DOHH2 (cell line): ENCODE measurements at regions not wholly inside any gene's neighbourhood (a gene's known extent, or its start where the extent isn't known, plus 50 kb on each side); places are given as distances from the start of the nearest gene placed in this dataset.

Experiments
- H3F3A ChIP-seq: fragments of 200-600 bp; sonication (generic), shearing (Covaris generic); 2 replicates; pipeline ENCODE4 v1.6.0; 2016; ENCODE audit warnings: antibody characterized with exemption, mild to moderate bottlenecking; ENCODE audit not compliant: control insufficient read depth, insufficient read depth
- H3K27ac ChIP-seq: fragments of 200-600 bp; sonication (generic); 2 replicates; pipeline ENCODE4 v1.5.1; 2014; ENCODE audit warnings: low read depth, mild to moderate bottlenecking, low read length, moderate library complexity
- H3K27me3 ChIP-seq: fragments of 200-600 bp; sonication (generic); 2 replicates; pipeline ENCODE4 v1.6.1; 2014; ENCODE audit warnings: mild to moderate bottlenecking, low read length, mixed read lengths; ENCODE audit not compliant: control insufficient read depth
- H3K36me3 ChIP-seq: fragments of 200-600 bp; sonication (generic); 2 replicates; pipeline ENCODE4 v1.6.1; 2014; ENCODE audit warnings: mild to moderate bottlenecking, low read length, moderate library complexity, mixed read lengths; ENCODE audit not compliant: control insufficient read depth
- H3K4me1 ChIP-seq: fragments of 200-600 bp; sonication (generic); 2 replicates; pipeline ENCODE4 v1.6.1; 2014; ENCODE audit warnings: mild to moderate bottlenecking, low read length, mixed read lengths; ENCODE audit not compliant: control insufficient read depth
- H3K4me2 ChIP-seq: fragments of 200-600 bp; sonication (generic); 2 replicates; pipeline ENCODE4 v1.6.0; 2014; ENCODE audit warnings: mild to moderate bottlenecking, low read length, moderate library complexity
- H3K4me3 ChIP-seq: fragments of 200-600 bp; sonication (generic); 2 replicates; pipeline ENCODE4 v1.5.1; 2014; ENCODE audit warnings: mild to moderate bottlenecking, low read length, mixed read lengths
- H3K79me2 ChIP-seq: fragments of 200-600 bp; sonication (generic); 2 replicates; pipeline ENCODE4 v1.6.1; 2014; ENCODE audit warnings: mild to moderate bottlenecking, low read length, mixed read lengths; ENCODE audit not compliant: control insufficient read depth
- H3K9me2 ChIP-seq: fragments of 200-600 bp; sonication (generic); replicated peaks from 2 replicates; pipeline ENCODE4 v1.6.1; 2014; ENCODE audit warnings: mild to moderate bottlenecking, low read length, mixed read lengths; ENCODE audit not compliant: control insufficient read depth
- H3K9me3 ChIP-seq: fragments of 200-600 bp; sonication (generic); 2 replicates; pipeline ENCODE4 v1.6.1; 2014; ENCODE audit warnings: antibody characterized with exemption, low read length, mixed read lengths; ENCODE audit not compliant: control insufficient read depth, insufficient read depth
- H4K20me1 ChIP-seq: fragments of 200-600 bp; sonication (generic); 2 replicates; pipeline ENCODE4 v1.6.0; 2014; ENCODE audit warnings: low read depth, mild to moderate bottlenecking, antibody characterized with exemption, low read length, moderate library complexity; ENCODE audit not compliant: control insufficient read depth, insufficient read depth
- EZH2phosphoT487 ChIP-seq: fragments of 200-600 bp; sonication (generic); IDR thresholded peaks from 2 replicates; pipeline ENCODE4 v1.6.1; 2017; ENCODE audit warnings: borderline replicate concordance, mild to moderate bottlenecking, antibody characterized with exemption, low read length, moderate library complexity, mixed read lengths
- TF ChIP-seq, protein P1 (sequence below): fragments of 200-600 bp; sonication (generic); IDR thresholded peaks from one replicate; pipeline ENCODE4 v1.5.1; 2014; ENCODE audit warnings: antibody characterized with exemption, mild to moderate bottlenecking, low read depth, low read length; ENCODE audit not compliant: poor library complexity, severe bottlenecking

DNA sequence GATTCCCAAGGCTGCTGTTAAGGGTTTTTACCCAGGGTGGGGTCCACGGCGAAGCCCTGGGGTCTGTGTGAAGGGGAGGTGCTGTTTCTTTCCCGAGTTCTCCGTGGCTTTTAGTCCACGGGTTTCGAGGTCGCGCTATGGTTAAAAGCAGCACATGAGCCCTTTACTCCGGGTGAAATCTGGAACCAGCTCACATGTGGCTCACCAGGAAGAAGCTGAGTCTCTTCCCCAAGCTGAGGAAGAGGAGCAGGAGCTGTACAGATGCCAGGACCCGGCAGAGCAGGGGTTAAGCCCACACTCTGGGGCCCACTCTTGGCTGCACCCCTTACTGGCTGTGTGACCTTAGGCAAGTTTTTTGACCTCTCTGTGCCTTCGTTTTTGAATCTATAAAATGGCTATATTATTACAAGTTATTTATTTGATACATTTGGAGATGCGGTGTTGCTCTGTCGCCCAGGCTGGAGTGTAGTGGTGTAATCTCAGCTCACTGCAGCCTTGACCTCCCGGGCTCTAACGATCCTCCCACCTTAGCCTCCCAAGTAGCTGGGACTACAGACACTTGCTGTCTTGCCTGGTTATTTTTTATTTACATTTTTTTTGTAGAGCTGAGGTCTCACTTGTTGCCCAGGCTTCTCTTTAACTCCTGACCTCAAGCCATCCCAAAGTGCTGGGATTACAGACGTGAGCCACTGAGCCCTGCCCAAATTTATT, 266.3 kb downstream of the AACS start:
- Histone ChIP-seq H3K79me2 (no peaks in the 10 kb centered on the region), H3K27me3 (peaks cover 3% of the 10 kb centered on the region), H3K36me3 (no peaks in the 10 kb centered on the region), H3K4me1 (peaks cover 36% of the 10 kb centered on the region), H3K27ac (no peak overlapping the region), H4K20me1 (no peaks in the 10 kb centered on the region), H3F3A (peaks cover 7% of the 10 kb centered on the region), H3K4me3 (peak overlapping the region; percentile 62), H3K9me2 (no peaks in the 10 kb centered on the region), H3K9me3 (peaks cover 5% of the 10 kb centered on the region; the same call in 1 of the 2 replicates), H3K4me2 (peak overlapping the region; percentile 75)
- TF ChIP-seq, protein P1, sequence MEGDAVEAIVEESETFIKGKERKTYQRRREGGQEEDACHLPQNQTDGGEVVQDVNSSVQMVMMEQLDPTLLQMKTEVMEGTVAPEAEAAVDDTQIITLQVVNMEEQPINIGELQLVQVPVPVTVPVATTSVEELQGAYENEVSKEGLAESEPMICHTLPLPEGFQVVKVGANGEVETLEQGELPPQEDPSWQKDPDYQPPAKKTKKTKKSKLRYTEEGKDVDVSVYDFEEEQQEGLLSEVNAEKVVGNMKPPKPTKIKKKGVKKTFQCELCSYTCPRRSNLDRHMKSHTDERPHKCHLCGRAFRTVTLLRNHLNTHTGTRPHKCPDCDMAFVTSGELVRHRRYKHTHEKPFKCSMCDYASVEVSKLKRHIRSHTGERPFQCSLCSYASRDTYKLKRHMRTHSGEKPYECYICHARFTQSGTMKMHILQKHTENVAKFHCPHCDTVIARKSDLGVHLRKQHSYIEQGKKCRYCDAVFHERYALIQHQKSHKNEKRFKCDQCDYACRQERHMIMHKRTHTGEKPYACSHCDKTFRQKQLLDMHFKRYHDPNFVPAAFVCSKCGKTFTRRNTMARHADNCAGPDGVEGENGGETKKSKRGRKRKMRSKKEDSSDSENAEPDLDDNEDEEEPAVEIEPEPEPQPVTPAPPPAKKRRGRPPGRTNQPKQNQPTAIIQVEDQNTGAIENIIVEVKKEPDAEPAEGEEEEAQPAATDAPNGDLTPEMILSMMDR, result no peak
- no peak for TF ChIP-seq EZH2phosphoT487

GRCh38 chr12:125332900-125333299, 267.7 kb downstream of the AACS start:
- no peaks in the 10 kb centered on the region for H3K36me3 ChIP-seq
- no peaks in the 10 kb centered on the region for H3K9me2 ChIP-seq
- peaks cover 40% of the 10 kb centered on the region for H3K4me1 ChIP-seq
- peaks cover 7% of the 10 kb centered on the region for H3F3A ChIP-seq
- no peak overlapping the region for H3K4me3 ChIP-seq
- no peak overlapping the region for H3K4me2 ChIP-seq
- peaks cover 3% of the 10 kb centered on the region for H3K27me3 ChIP-seq
- no peak for TF ChIP-seq EZH2phosphoT487
- TF ChIP-seq, protein P1, result peak; percentile 67
- H3K79me2 ChIP-seq, result no peaks in the 10 kb centered on the region
- peaks cover 5% of the 10 kb centered on the region; the same call in 1 of the 2 replicates for H3K9me3 ChIP-seq
- H4K20me1 ChIP-seq, result no peaks in the 10 kb centered on the region
- H3K27ac ChIP-seq, result no peak overlapping the region

DNA sequence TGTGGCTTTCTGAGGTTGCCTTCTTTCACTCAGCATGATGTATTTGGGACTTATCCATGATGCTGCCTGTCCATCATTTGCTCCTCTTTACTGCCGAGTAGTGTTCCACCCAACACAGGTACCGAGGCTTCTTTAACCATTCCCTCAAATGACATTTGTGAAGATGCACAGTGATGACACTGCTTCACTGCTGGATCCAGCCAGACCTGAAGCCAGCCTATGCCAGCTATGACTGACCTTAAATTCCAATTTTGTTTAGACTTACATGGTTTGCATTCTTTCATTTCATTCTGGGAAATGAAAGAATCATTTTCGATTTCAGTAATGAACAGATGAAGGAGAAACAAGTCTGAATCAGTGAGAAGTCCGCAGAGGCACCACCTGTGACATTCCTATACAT, 271.0 kb downstream of the AACS start:
- no peaks in the 10 kb centered on the region for H3K79me2 ChIP-seq

More for the DNA sequence above, 271.0 kb downstream of the AACS start:
- Histone ChIP-seq H3K4me2 (no peak overlapping the region), H4K20me1 (no peaks in the 10 kb centered on the region), H3K4me3 (no peak overlapping the region), H3K9me3 (peaks cover 5% of the 10 kb centered on the region; the same call in 1 of the 2 replicates), H3K9me2 (no peaks in the 10 kb centered on the region), H3K27ac (no peak overlapping the region), H3K27me3 (no peaks in the 10 kb centered on the region), H3K4me1 (peaks cover 34% of the 10 kb centered on the region), H3K36me3 (no peaks in the 10 kb centered on the region), H3F3A (peaks cover 7% of the 10 kb centered on the region)
- TF ChIP-seq, protein P1, result no peak
- no peak for TF ChIP-seq EZH2phosphoT487
